KOPT-K1 (cell line): ENCODE measurements at regions not wholly inside any gene's neighbourhood (a gene's known extent, or its start where the extent isn't known, plus 50 kb on each side); places are given as distances from the start of the nearest gene placed in this dataset.
A peak's percentile ranks its signal among the peaks of the same experiment; 100 is the strongest.

Experiments
- H3K27ac ChIP-seq: fragments of 200-600 bp; sonication (generic); 2 replicates; pipeline ENCODE4 v1.5.1; 2016; ENCODE audit warnings: antibody characterized with exemption, mild to moderate bottlenecking, low read depth, low read length; ENCODE audit not compliant: poor library complexity, severe bottlenecking
- H3K36me3 ChIP-seq: fragments of 200-600 bp; sonication (generic); 2 replicates; pipeline ENCODE4 v1.5.1; 2017; ENCODE audit warnings: antibody characterized with exemption, mild to moderate bottlenecking, low read length, moderate library complexity; ENCODE audit not compliant: insufficient read depth
- H3K9me3 ChIP-seq: fragments of 200-600 bp; sonication (generic); 2 replicates; pipeline ENCODE4 v1.5.1; 2017; ENCODE audit warnings: antibody characterized with exemption, low read length, mild to moderate bottlenecking; ENCODE audit not compliant: insufficient read depth, poor library complexity, severe bottlenecking

- Histone ChIP-seq H3K27ac (peak overlapping the region; percentile 3), H3K9me3 (no peaks in the 10 kb centered on the region), H3K36me3 (no peaks in the 10 kb centered on the region)
These were observed 73.9 kb upstream of the SIX2 start for GRCh38 chr2:45083175-45083574.

- Histone ChIP-seq H3K9me3 (no peaks in the 10 kb centered on the region), H3K27ac (no peak overlapping the region), H3K36me3 (no peaks in the 10 kb centered on the region)
These were observed 65.5 kb upstream of the SIX2 start for GRCh38 chr2:45074713-45075112.

- no peak overlapping the region for H3K27ac ChIP-seq
- H3K36me3 ChIP-seq: no peaks in the 10 kb centered on the region
- no peaks in the 10 kb centered on the region for H3K9me3 ChIP-seq
These were observed 63.6 kb upstream of the SIX2 start for GRCh38 chr2:45072862-45073237.

- Histone ChIP-seq H3K9me3 (no peaks in the 10 kb centered on the region), H3K36me3 (no peaks in the 10 kb centered on the region), H3K27ac (no peak overlapping the region)
These were observed 63.0 kb upstream of the SIX2 start for GRCh38 chr2:45072064-45072861.

GRCh38 chr2:45070113-45070652 is 60.9 kb upstream of the SIX2 start:
- H3K9me3 ChIP-seq: no peaks in the 10 kb centered on the region
- H3K36me3 ChIP-seq: no peaks in the 10 kb centered on the region
- H3K27ac ChIP-seq: no peak overlapping the region

- Histone ChIP-seq H3K27ac (no peak overlapping the region), H3K9me3 (no peaks in the 10 kb centered on the region), H3K36me3 (no peaks in the 10 kb centered on the region)
These were observed 60.4 kb upstream of the SIX2 start for GRCh38 chr2:45069684-45070083.

- no peaks in the 10 kb centered on the region for H3K36me3 ChIP-seq
- no peak overlapping the region for H3K27ac ChIP-seq
- H3K9me3 ChIP-seq: no peaks in the 10 kb centered on the region
These were observed 59.4 kb upstream of the SIX2 start for GRCh38 chr2:45068571-45069140.

- no peak overlapping the region for H3K27ac ChIP-seq
- no peaks in the 10 kb centered on the region for H3K9me3 ChIP-seq
- no peaks in the 10 kb centered on the region for H3K36me3 ChIP-seq
These were observed 58.8 kb upstream of the SIX2 start for GRCh38 chr2:45067859-45068570.
